Calu3 (cell line): ENCODE measurements at regions not wholly inside any gene's neighbourhood (a gene's known extent, or its start where the extent isn't known, plus 50 kb on each side); places are given as distances from the start of the nearest gene placed in this dataset.
A peak's percentile ranks its signal among the peaks of the same experiment; 100 is the strongest.

Source experiments
- BruUV-seq: library from RNA; stranded (reverse); fragments of 400-500 nt; replicated peaks from 2 replicates; lab custom pipeline; 2021; lab: Mats Ljungman, UMichigan
- CTCF ChIA-PET: fragments of 300-600 bp; sonication (Branson Sonifier 250); formaldehyde crosslinking; loops from one replicate; lab custom pipeline; 2022; ENCODE audit warnings: antibody characterized with exemption; lab: Charles Lee
- DNase-seq: peaks from one replicate; pipeline ENCODE4 v3.0.0; 2022
- H3K27ac Mint-ChIP-seq: one replicate; pipeline ENCODE4 v1.8.0; 2022; ENCODE audit warnings: mixed read lengths; ENCODE audit not compliant: unreplicated experiment
- H3K27me3 Mint-ChIP-seq: one replicate; pipeline ENCODE4 v1.8.0; 2022; ENCODE audit warnings: mixed read lengths; ENCODE audit not compliant: unreplicated experiment
- H3K36me3 Mint-ChIP-seq: one replicate; pipeline ENCODE4 v1.8.0; 2022; ENCODE audit warnings: mild to moderate bottlenecking, moderate library complexity, mixed read lengths; ENCODE audit not compliant: insufficient read depth, unreplicated experiment
- H3K4me1 Mint-ChIP-seq: one replicate; pipeline ENCODE4 v1.8.0; 2022; ENCODE audit warnings: mild to moderate bottlenecking, low read depth, mixed read lengths; ENCODE audit not compliant: unreplicated experiment
- H3K4me3 Mint-ChIP-seq: one replicate; pipeline ENCODE4 v1.8.0; 2022; ENCODE audit warnings: mild to moderate bottlenecking, low read depth, moderate library complexity, mixed read lengths; ENCODE audit not compliant: unreplicated experiment
- H3K9me3 Mint-ChIP-seq: one replicate; pipeline ENCODE4 v1.8.0; 2022; ENCODE audit warnings: low read depth, mixed read lengths; ENCODE audit not compliant: unreplicated experiment
- intact Hi-C: fragments of 100-400 bp; cut with micrococcal nuclease; formaldehyde crosslinking; loops from one replicate; pipeline ENCODE4 v1.10.0; 2022; ENCODE audit not compliant: unreplicated experiment
- TF ChIP-seq, protein P1 (sequence below): fragments of 200-600 bp; IDR thresholded peaks from one replicate; pipeline ENCODE4 v1.8.0; 2022; ENCODE audit warnings: antibody characterized with exemption; ENCODE audit not compliant: unreplicated experiment

DNA sequence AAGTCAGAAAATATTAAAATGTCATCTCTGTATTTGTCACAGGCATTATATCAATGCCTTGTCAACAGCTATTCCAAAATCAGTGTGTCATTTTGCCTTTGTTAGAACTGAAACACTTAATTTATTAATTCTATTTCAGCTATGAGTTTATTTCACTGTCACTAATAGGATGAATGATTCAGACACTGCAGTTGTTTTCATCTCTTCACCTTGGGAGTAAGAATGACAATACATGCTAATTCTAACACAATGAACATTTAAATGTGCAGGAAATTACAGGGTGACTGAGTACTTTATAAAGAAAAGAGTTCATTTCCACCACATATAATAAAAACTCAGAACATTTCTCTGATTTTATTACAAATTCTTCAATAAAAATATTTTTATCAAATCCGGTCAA, 109.7 kb downstream of the P2RY1 start:
- intact Hi-C loops = no loop called here
- DNase-seq = no peak
- CTCF ChIA-PET = no interaction called here
- Mint-ChIP-seq H3K4me3 (no peak overlapping the region), H3K4me1 (peaks cover 28% of the 10 kb centered on the region), H3K27ac (peak overlapping the region; percentile 60), H3K36me3 (no peaks in the 10 kb centered on the region), H3K9me3 (no peaks in the 10 kb centered on the region), H3K27me3 (no peaks in the 10 kb centered on the region)
- TF ChIP-seq, protein P1, sequence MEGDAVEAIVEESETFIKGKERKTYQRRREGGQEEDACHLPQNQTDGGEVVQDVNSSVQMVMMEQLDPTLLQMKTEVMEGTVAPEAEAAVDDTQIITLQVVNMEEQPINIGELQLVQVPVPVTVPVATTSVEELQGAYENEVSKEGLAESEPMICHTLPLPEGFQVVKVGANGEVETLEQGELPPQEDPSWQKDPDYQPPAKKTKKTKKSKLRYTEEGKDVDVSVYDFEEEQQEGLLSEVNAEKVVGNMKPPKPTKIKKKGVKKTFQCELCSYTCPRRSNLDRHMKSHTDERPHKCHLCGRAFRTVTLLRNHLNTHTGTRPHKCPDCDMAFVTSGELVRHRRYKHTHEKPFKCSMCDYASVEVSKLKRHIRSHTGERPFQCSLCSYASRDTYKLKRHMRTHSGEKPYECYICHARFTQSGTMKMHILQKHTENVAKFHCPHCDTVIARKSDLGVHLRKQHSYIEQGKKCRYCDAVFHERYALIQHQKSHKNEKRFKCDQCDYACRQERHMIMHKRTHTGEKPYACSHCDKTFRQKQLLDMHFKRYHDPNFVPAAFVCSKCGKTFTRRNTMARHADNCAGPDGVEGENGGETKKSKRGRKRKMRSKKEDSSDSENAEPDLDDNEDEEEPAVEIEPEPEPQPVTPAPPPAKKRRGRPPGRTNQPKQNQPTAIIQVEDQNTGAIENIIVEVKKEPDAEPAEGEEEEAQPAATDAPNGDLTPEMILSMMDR = no peak
- BruUV-seq = no TSS peak

DNA sequence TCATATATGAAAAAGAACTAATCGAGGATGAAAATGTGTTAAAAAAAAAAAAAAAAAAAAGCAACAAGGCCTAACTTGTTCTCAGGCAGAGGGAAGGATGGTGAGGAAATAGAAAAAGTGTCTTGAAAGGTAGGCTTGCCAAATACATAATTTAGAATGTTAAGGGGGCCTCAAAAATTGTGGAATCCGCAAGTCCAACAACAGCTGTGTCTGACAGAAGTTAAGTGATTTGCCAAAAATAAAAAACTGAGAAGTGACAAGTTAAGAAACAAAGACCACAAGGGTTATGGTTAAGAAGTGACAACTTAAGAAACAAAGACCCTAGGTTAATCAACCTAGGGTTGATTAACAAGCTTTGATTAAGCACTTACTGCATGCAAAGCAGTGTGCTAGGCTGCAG, 110.6 kb downstream of the P2RY1 start:
- no TSS peak for BruUV-seq
- no peak for DNase-seq
- Mint-ChIP-seq H3K27me3 (no peaks in the 10 kb centered on the region), H3K9me3 (no peaks in the 10 kb centered on the region), H3K4me3 (no peak overlapping the region), H3K27ac (no peak overlapping the region), H3K36me3 (no peaks in the 10 kb centered on the region), H3K4me1 (peaks cover 28% of the 10 kb centered on the region)
- CTCF ChIA-PET = interaction anchor here (0.6 to 1.3 kb wide), 4 partner anchors 16 to 443 kb away, joined by 3 to 10 read pairs (median 4); no protein-coding TSS in a partner anchor
- TF ChIP-seq, protein P1 = no peak
- intact Hi-C loops = no loop called here

DNA sequence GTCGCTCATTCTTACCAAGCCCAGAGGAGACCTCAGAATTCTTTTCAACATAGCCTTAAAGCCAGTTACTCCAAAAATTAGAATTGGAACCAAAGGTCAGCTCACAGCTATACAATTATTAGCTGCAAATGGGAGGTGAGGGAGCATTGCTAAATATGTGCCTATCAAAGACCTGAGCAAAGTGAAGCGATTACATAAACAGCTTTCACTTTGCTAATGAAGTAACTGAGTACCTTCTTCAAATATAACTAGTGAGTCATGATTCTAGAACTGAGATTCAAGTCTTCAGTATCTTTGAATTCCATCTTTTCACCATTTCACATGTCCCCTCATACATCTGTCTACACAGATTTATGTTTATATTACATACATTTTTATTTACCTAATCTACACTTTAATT, 122.6 kb downstream of the P2RY1 start:
- DNase-seq = no peak
- CTCF ChIA-PET = interaction anchor here (1.0 kb wide), 1 partner anchor 146 kb away, joined by 4 read pairs; no protein-coding TSS in a partner anchor
- BruUV-seq = no TSS peak

DNA sequence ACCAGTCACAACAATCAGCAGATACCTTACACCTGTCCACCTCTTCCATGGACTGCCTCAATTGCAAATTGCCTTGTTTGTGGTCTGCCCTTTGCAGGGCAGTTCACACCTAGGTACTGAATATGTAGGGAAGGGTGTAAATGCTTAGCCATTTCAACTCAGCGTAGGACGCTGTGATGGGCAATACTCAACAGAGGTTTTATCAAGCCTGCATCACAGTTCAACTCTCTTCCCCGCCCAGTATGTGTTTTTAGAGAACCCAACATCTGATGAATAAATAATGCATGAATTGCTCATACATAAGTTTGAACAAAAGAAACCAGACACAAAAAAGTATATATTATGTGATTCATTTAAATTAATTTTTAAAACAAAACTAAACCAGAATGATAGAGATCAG, 124.4 kb downstream of the P2RY1 start:
- CTCF ChIA-PET = interaction anchor here (0.6 to 1.2 kb wide), 2 partner anchors 49 to 134 kb away, joined by 3 read pairs; no protein-coding TSS in a partner anchor

More for the DNA sequence above, 122.6 kb downstream of the P2RY1 start:
- TF ChIP-seq, protein P1 = no peak
- Mint-ChIP-seq H3K9me3 (peaks cover 3% of the 10 kb centered on the region), H3K4me1 (peaks cover 34% of the 10 kb centered on the region), H3K36me3 (peaks cover 9% of the 10 kb centered on the region), H3K4me3 (no peak overlapping the region), H3K27me3 (no peaks in the 10 kb centered on the region), H3K27ac (no peak overlapping the region)
- intact Hi-C loops = no loop called here

More for the DNA sequence above, 124.4 kb downstream of the P2RY1 start:
- Mint-ChIP-seq H3K27ac (no peak overlapping the region), H3K27me3 (no peaks in the 10 kb centered on the region), H3K4me1 (peaks cover 52% of the 10 kb centered on the region), H3K36me3 (peaks cover 9% of the 10 kb centered on the region), H3K4me3 (no peak overlapping the region), H3K9me3 (peaks cover 3% of the 10 kb centered on the region)
- TF ChIP-seq, protein P1 = no peak
- intact Hi-C loops = no loop called here
- DNase-seq = no peak
- no TSS peak for BruUV-seq
